ENCODE measurements at regions not wholly inside any gene's neighbourhood (a gene's known extent, or its start where the extent isn't known, plus 50 kb on each side); places are given as distances from the start of the nearest gene placed in this dataset.

DNA sequence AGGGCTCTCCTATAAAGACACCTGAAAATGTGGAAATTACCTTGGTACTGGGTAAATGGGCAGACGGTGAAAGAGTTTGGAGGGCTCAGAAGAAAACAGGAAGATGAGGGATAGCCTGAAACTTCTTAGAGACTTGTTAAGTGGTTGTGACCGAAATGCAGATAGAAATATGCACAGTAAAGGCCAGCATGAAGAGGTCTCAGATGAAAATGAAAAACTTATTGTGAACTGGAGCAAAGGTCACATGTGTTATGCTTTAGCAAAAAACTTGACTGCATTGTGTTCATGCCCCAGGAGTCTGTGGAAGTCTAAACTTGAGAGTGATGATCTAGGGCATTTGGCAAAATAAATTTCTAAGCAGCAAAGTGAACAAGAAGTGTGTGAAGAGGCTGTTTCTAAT lies 137.1 kb downstream of the CBLN2 start:
- TF ChIP-seq, protein P1, sequence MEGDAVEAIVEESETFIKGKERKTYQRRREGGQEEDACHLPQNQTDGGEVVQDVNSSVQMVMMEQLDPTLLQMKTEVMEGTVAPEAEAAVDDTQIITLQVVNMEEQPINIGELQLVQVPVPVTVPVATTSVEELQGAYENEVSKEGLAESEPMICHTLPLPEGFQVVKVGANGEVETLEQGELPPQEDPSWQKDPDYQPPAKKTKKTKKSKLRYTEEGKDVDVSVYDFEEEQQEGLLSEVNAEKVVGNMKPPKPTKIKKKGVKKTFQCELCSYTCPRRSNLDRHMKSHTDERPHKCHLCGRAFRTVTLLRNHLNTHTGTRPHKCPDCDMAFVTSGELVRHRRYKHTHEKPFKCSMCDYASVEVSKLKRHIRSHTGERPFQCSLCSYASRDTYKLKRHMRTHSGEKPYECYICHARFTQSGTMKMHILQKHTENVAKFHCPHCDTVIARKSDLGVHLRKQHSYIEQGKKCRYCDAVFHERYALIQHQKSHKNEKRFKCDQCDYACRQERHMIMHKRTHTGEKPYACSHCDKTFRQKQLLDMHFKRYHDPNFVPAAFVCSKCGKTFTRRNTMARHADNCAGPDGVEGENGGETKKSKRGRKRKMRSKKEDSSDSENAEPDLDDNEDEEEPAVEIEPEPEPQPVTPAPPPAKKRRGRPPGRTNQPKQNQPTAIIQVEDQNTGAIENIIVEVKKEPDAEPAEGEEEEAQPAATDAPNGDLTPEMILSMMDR (IDR thresholded peaks at IDR 0.05 in 4 of 5, conservative IDR thresholded peaks at IDR 0.05 in 1 of 5): no peak
- no peak for TF ChIP-seq POLR2A (IDR thresholded peaks at IDR 0.05)
